Inflammatory macrophage treated with lipopolysaccharide for 4 hours (primary cell): ENCODE measurements at regions not wholly inside any gene's neighbourhood (a gene's known extent, or its start where the extent isn't known, plus 50 kb on each side); places are given as distances from the start of the nearest gene placed in this dataset.
"Not testable (repeated sequence)": the region's sequence is repeated elsewhere in the genome, so short reads cannot be mapped to it uniquely, and the experiment has no call there.

Source experiments
- DNase-seq: peaks from one replicate; pipeline ENCODE4 v3.0.0-alpha.2; 2020

GRCh38 chr10:28902215-28902614, 224.9 kb downstream of the BAMBI start:
- no peak for DNase-seq

GRCh38 chr10:28903063-28903462, 225.7 kb downstream of the BAMBI start:
- no peak for DNase-seq

GRCh38 chr10:28903736-28904135, 226.4 kb downstream of the BAMBI start:
- no peak for DNase-seq

- DNase-seq: no peak
Observed at GRCh38 chr10:28905371-28905770, 228.1 kb downstream of the BAMBI start.

GRCh38 chr10:28906011-28906411, 228.7 kb downstream of the BAMBI start:
- no peak for DNase-seq

- no peak for DNase-seq
Observed at GRCh38 chr10:28906415-28906814, 229.1 kb downstream of the BAMBI start.

- DNase-seq: no peak
Observed at GRCh38 chr10:28906934-28907333, 229.6 kb downstream of the BAMBI start.

- DNase-seq: no peak
Observed at GRCh38 chr10:28909875-28910274, 232.6 kb downstream of the BAMBI start.

- no peak for DNase-seq
Observed at GRCh38 chr10:28910956-28911355, 233.6 kb downstream of the BAMBI start.

GRCh38 chr10:28911511-28911910, 234.2 kb downstream of the BAMBI start:
- not testable (repeated sequence) for DNase-seq

GRCh38 chr10:28912017-28912783, 234.9 kb downstream of the BAMBI start:
- DNase-seq: no peak

GRCh38 chr10:28913436-28914237, 236.3 kb downstream of the BAMBI start:
- DNase-seq: no peak

- DNase-seq: no peak
Observed at GRCh38 chr10:28914701-28915100, 237.4 kb downstream of the BAMBI start.

- no peak for DNase-seq
Observed at GRCh38 chr10:28915989-28916588, 238.8 kb downstream of the BAMBI start.

- DNase-seq: no peak
Observed at GRCh38 chr10:28920091-28920490, 242.8 kb downstream of the BAMBI start.

- no peak for DNase-seq
Observed at GRCh38 chr10:28922127-28922526, 244.8 kb downstream of the BAMBI start.

- no peak for DNase-seq
Observed at GRCh38 chr10:28922861-28923260, 245.5 kb downstream of the BAMBI start.

GRCh38 chr10:28924717-28925116, 247.4 kb downstream of the BAMBI start:
- no peak for DNase-seq

GRCh38 chr10:28925121-28925663, 247.9 kb downstream of the BAMBI start:
- DNase-seq: no peak

GRCh38 chr10:28926932-28927331, 249.6 kb downstream of the BAMBI start:
- DNase-seq: no peak

GRCh38 chr10:28928484-28928883, 251.2 kb downstream of the BAMBI start:
- no peak for DNase-seq

GRCh38 chr10:28929942-28930341, 252.6 kb downstream of the BAMBI start:
- no peak for DNase-seq
